ENCODE measurements at regions not wholly inside any gene's neighbourhood (a gene's known extent, or its start where the extent isn't known, plus 50 kb on each side); places are given as distances from the start of the nearest gene placed in this dataset.

- TF ChIP-seq CTCF (IDR thresholded peaks at IDR 0.05; ENCODE audit: low read depth, low read length, missing input control) (no peak), MAX (IDR thresholded peaks at IDR 0.05) (no peak), JUND (IDR thresholded peaks at IDR 0.05) (no peak), FOXA1 (IDR thresholded peaks at IDR 0.05) (no peak), RAD21 (IDR thresholded peaks at IDR 0.05) (no peak), YY1 (IDR thresholded peaks at IDR 0.05) (no peak), ZBTB33 (IDR thresholded peaks at IDR 0.05) (no peak), REST (IDR thresholded peaks at IDR 0.05) (no peak), RXRA (IDR thresholded peaks at IDR 0.05) (no peak)
Observed at GRCh38 chr16:58962811-58963210, 228.7 kb upstream of the GOT2 start.

Data from liver (tissue), 3 donors.